Testis (tissue), 2 donors: ENCODE measurements at regions not wholly inside any gene's neighbourhood (a gene's known extent, or its start where the extent isn't known, plus 50 kb on each side); places are given as distances from the start of the nearest gene placed in this dataset.

Experiments
- DNase-seq: peaks from one replicate; pipeline ENCODE4 v3.0.0-alpha.2; 2019
- H3K27ac ChIP-seq, 2 donors: fragments of 200-600 bp; sonication (generic); one replicate each; pipeline ENCODE4 v1.5.1; 2019
- H3K27me3 ChIP-seq: fragments of 200-600 bp; sonication (generic); one replicate; pipeline ENCODE4 v1.5.1; 2019
- H3K36me3 ChIP-seq: fragments of 200-600 bp; sonication (generic); one replicate; pipeline ENCODE4 v1.5.1; 2017; ENCODE audit warnings: low read depth; ENCODE audit errors: missing control alignments
- H3K4me1 ChIP-seq: fragments of 200-600 bp; sonication (generic); one replicate; pipeline ENCODE4 v1.5.1; 2019
- H3K4me3 ChIP-seq, 2 donors: fragments of 200-600 bp; sonication (generic); one replicate each; pipeline ENCODE4 v1.5.1; 2017 to 2019
- H3K9me3 ChIP-seq: fragments of 200-600 bp; sonication (generic); one replicate; pipeline ENCODE4 v1.5.1; 2017
- CTCF ChIP-seq, 3 experiments: fragments of 450-650 bp in 2 of 3; fragments of 200-600 bp in 1 of 3; sonication (generic) in 1 of 3; IDR thresholded peaks; one replicate each; pipeline ENCODE4 v1.5.1; 2016 to 2019; ENCODE audit warnings: antibody characterized with exemption in 3 of 3, mild to moderate bottlenecking in 2 of 3, moderate library complexity in 1 of 3
- POLR2A ChIP-seq: fragments of 450-650 bp; IDR thresholded peaks from one replicate; pipeline ENCODE4 v1.6.1; 2017; ENCODE audit warnings: antibody characterized with exemption, mild to moderate bottlenecking, moderate library complexity
- WGBS, 2 donors: methylation state at CpG; one replicate each; pipeline ENCODE4 v1.1.5; 2018; 5-methylcytosine and 5-hydroxymethylcytosine counted together
- intact Hi-C: fragments of 100-400 bp; cut with DNase I; formaldehyde crosslinking; loops from one replicate; pipeline ENCODE4 v1.15.1; 2023; ENCODE audit warnings: low total_unique reads

GRCh38 chr9:115681585-115681984, 472.0 kb upstream of the PAPPA start:
- Histone ChIP-seq H3K27me3 (no peaks in the 10 kb centered on the region), H3K27ac (no peak overlapping the region), H3K4me3 (no peak overlapping the region), H3K9me3 (no peaks in the 10 kb centered on the region), H3K4me1 (no peaks in the 10 kb centered on the region), H3K36me3 (no peaks in the 10 kb centered on the region)
- TF ChIP-seq POLR2A (no peak), CTCF (IDR thresholded peaks at IDR 0.05) (no peak)
- no peak for DNase-seq
- WGBS, 2 donors = 65 to 79% methylated on average over 3 of the region's 3 CpGs
- intact Hi-C loops = no loop called here

- Histone ChIP-seq H3K4me1 (no peaks in the 10 kb centered on the region), H3K27ac (no peak overlapping the region), H3K4me3 (no peak overlapping the region), H3K36me3 (no peaks in the 10 kb centered on the region), H3K27me3 (no peaks in the 10 kb centered on the region), H3K9me3 (no peaks in the 10 kb centered on the region)
- TF ChIP-seq CTCF (IDR thresholded peaks at IDR 0.05) (no peak), POLR2A (no peak)
- intact Hi-C loops = no loop called here
- 89 to 92% methylated on average over 1 of the region's 1 CpG for WGBS, 2 donors
- DNase-seq = no peak
These were observed 467.5 kb upstream of the PAPPA start for GRCh38 chr9:115686069-115686468.

GRCh38 chr9:115687356-115687755, 466.2 kb upstream of the PAPPA start:
- Histone ChIP-seq H3K27me3 (no peaks in the 10 kb centered on the region), H3K4me3 (no peak overlapping the region), H3K4me1 (no peaks in the 10 kb centered on the region), H3K36me3 (no peaks in the 10 kb centered on the region), H3K9me3 (no peaks in the 10 kb centered on the region), H3K27ac (no peak overlapping the region)
- no peak for DNase-seq
- WGBS, 2 donors = 80 to 84% methylated on average over 3 of the region's 3 CpGs
- intact Hi-C loops = no loop called here
- TF ChIP-seq CTCF (IDR thresholded peaks at IDR 0.05) (no peak), POLR2A (no peak)

GRCh38 chr9:115689331-115689730, 464.3 kb upstream of the PAPPA start:
- DNase-seq = no peak
- intact Hi-C loops = no loop called here
- Histone ChIP-seq H3K4me3 (no peak overlapping the region), H3K9me3 (no peaks in the 10 kb centered on the region), H3K4me1 (no peaks in the 10 kb centered on the region), H3K36me3 (no peaks in the 10 kb centered on the region), H3K27ac (no peak overlapping the region), H3K27me3 (no peaks in the 10 kb centered on the region)
- no peak for TF ChIP-seq POLR2A
- WGBS, 2 donors = 27 to 59% methylated on average over 1 of the region's 1 CpG

- H3K4me3 ChIP-seq = no peak overlapping the region
- no peak overlapping the region for H3K27ac ChIP-seq
- H3K9me3 ChIP-seq = no peaks in the 10 kb centered on the region
- intact Hi-C loops = no loop called here
- no peak for DNase-seq
- no peaks in the 10 kb centered on the region for H3K36me3 ChIP-seq
- H3K4me1 ChIP-seq = no peaks in the 10 kb centered on the region
- no peaks in the 10 kb centered on the region for H3K27me3 ChIP-seq
- WGBS, 2 donors = 88 to 90% methylated on average over 5 of the region's 5 CpGs
- TF ChIP-seq CTCF (IDR thresholded peaks at IDR 0.05) (no peak), POLR2A (no peak)
These were observed 462.6 kb upstream of the PAPPA start for GRCh38 chr9:115690786-115691496.
